HG03095 (cell line): ENCODE measurements at regions not wholly inside any gene's neighbourhood (a gene's known extent, or its start where the extent isn't known, plus 50 kb on each side); places are given as distances from the start of the nearest gene placed in this dataset.

Source experiments
- ATAC-seq: cut with Tn5 transposase; IDR thresholded peaks from one replicate; pipeline ENCODE4 v1.9.1; 2021; ENCODE audit warnings: moderate library complexity; ENCODE audit not compliant: unreplicated experiment

GRCh38 chr2:150789376-150789905, 302.0 kb upstream of the RND3 start:
- ATAC-seq: no peak

GRCh38 chr2:150788426-150789140, 301.1 kb upstream of the RND3 start:
- ATAC-seq: no peak

GRCh38 chr2:150787353-150788093, 300.1 kb upstream of the RND3 start:
- ATAC-seq: no peak

GRCh38 chr2:150784389-150784788, 296.9 kb upstream of the RND3 start:
- no peak for ATAC-seq

GRCh38 chr2:150783896-150784295, 296.4 kb upstream of the RND3 start:
- no peak for ATAC-seq

- ATAC-seq: no peak
Observed at GRCh38 chr2:150783015-150783414, 295.5 kb upstream of the RND3 start.

- no peak for ATAC-seq
Observed at GRCh38 chr2:150782613-150783012, 295.1 kb upstream of the RND3 start.

- ATAC-seq: no peak
Observed at GRCh38 chr2:150781142-150781541, 293.7 kb upstream of the RND3 start.

GRCh38 chr2:150778828-150779227, 291.4 kb upstream of the RND3 start:
- no peak for ATAC-seq

- ATAC-seq: no peak
Observed at GRCh38 chr2:150769421-150769820, 282.0 kb upstream of the RND3 start.

- no peak for ATAC-seq
Observed at GRCh38 chr2:150767991-150768746, 280.7 kb upstream of the RND3 start.

- no peak for ATAC-seq
Observed at GRCh38 chr2:150762571-150762970, 275.1 kb upstream of the RND3 start.

GRCh38 chr2:150759531-150759930, 272.1 kb upstream of the RND3 start:
- ATAC-seq: no peak

GRCh38 chr2:150759106-150759505, 271.6 kb upstream of the RND3 start:
- ATAC-seq: no peak

GRCh38 chr2:150752229-150752628, 264.8 kb upstream of the RND3 start:
- no peak for ATAC-seq

GRCh38 chr2:150750720-150751119, 263.3 kb upstream of the RND3 start:
- ATAC-seq: no peak

GRCh38 chr2:150742094-150742493, 254.6 kb upstream of the RND3 start:
- no peak for ATAC-seq

GRCh38 chr2:150735894-150736498, 248.5 kb upstream of the RND3 start:
- ATAC-seq: no peak

- no peak for ATAC-seq
Observed at GRCh38 chr2:150733051-150733618, 245.7 kb upstream of the RND3 start.

- no peak for ATAC-seq
Observed at GRCh38 chr2:150732491-150732890, 245.0 kb upstream of the RND3 start.

GRCh38 chr2:150732064-150732463, 244.6 kb upstream of the RND3 start:
- no peak for ATAC-seq
